OCI-M2 (cell line): ENCODE measurements at regions not wholly inside any gene's neighbourhood (a gene's known extent, or its start where the extent isn't known, plus 50 kb on each side); places are given as distances from the start of the nearest gene placed in this dataset.
"Not testable (repeated sequence)": the region's sequence is repeated elsewhere in the genome, so short reads cannot be mapped to it uniquely, and the experiment has no call there.

ENCODE experiments used
- DNase-seq: peaks from one replicate; lab custom pipeline; 2025; ENCODE audit not compliant: unreplicated experiment; lab: John Stamatoyannopoulos, UW

DNA sequence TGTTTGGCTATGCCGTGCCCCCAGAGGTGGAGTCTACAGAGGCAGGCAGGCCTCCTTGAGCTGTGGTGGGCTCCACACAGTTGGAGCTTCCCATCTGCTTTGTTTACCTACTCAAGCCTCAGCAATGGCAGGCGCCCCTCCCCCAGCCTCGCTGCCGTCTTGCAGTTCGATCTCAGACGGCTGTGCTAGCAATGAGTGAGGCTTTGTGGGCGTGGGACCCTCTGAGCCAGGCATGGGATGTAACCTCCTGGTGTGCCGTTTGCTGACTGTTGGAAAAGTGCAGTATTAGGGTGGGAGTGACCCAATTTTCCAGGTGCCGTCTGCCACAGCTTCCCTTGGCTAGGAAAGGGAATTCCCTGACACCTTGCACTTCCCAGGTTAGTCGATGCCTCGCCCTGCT is 652.8 kb upstream of the EEF2KMT start:
- DNase-seq = not testable (repeated sequence)

- DNase-seq = no peak
These were observed 641.0 kb upstream of the EEF2KMT start for GRCh38 chr16:5738586-5738985.

- DNase-seq = no peak
These were observed 638.8 kb upstream of the EEF2KMT start for GRCh38 chr16:5736209-5736930.

DNA sequence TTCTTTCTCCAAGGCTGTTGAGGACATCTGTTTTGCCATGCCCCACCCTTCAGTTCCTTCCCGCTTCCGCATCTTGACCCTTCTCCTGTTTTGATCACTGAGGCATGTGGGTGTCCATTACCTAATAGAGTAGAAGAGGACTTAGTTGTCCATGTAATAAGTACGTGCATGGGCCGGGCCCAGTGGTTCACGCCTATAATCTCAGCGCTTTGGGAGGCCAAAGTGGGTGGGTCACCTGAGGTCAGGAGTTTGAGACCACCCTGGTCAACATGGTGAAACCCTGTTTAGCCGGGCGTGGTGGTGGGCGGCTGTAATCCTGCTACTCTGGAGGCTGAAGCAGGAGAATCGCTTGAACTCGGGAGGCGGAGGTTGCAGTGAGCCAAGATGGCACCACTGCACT is 637.8 kb upstream of the EEF2KMT start:
- DNase-seq = no peak

- no peak for DNase-seq
These were observed 633.2 kb upstream of the EEF2KMT start for GRCh38 chr16:5730783-5731182.

DNA sequence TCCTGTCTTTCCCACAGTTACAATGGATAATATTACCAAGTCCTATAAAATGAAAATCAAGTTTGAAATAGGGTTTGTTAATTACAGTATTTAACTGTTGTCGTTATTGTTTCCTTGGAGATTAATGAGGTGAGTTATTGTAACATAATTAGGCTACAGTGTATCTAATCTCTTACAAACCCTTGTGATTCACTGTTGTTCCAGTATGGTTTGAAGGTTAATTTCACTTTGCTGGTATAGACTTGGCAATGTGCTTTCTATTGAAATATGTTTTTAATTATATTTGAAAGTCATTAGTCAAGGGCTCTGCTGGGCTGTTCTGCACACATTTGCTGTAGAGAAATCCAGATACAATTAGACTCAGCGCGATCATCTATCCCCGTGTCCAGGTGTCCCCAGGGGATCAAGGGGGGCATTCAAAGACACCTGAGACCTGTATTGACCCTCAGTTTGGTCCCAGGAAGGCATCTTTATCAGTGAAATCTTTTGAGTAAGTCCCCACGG is 624.6 kb upstream of the EEF2KMT start:
- no peak for DNase-seq

GRCh38 chr16:5715155-5715554 is 617.6 kb upstream of the EEF2KMT start:
- DNase-seq = no peak

DNA sequence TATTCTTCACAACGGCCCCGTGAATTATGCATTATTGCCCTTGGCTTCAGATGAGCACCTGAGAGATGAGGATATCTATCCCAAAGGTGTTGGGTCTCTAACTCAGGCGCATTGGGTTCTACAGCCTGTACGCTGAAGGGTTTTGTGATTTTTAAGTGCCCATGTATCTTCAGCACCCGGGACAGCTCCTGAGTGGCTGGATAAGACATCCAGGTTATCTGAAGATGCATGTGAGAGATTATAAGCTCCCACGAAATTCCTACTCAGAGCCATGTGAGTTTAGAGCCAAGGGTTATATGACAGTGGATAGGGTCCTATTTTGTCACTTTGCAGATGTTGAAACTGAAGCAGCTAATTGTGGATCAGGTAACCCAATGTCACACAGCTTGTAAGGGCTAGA is 612.3 kb upstream of the EEF2KMT start:
- DNase-seq = no peak

DNA sequence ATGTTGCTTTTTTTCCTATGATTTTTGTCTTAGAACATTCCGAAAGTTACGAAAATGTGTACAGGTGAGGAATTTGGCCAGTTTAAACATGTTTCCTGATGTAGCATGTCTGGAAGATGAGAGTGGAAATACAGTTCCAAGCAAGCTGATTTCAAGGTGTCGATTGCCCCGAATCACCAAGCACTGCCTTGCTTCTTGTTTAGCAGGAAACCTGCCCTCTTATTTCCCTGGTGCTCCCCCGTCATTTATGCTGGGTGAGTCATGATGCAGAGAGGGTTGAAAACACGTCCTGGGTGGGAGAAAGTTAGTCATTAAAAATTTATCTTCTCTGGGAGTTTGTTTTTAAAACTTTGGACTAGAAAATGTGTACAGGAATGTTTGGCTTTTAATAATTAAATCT is 608.6 kb upstream of the EEF2KMT start:
- DNase-seq = no peak

GRCh38 chr16:5704271-5704670 is 606.7 kb upstream of the EEF2KMT start:
- DNase-seq = no peak

DNA sequence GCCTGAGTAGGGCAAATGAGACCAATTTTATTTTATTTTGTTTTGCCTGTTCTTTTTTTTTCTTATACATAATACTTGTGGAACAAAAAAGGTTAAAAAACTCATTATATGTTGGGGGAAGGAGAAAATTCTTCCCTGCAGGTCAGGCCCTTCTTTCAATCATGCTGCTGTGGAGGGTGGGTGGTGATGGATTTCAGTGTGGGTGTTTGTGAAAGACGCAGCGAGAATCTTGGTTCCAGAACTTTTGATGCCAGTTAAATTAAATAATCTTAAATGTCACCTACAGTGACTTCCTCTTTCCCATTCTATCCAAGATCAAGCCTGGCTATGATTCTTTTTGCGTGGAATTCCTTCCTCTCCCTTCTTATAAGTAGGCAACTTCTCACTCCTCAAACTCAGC is 595.8 kb upstream of the EEF2KMT start:
- no peak for DNase-seq

- DNase-seq = no peak
These were observed 584.4 kb upstream of the EEF2KMT start for GRCh38 chr16:5681966-5682365.

DNA sequence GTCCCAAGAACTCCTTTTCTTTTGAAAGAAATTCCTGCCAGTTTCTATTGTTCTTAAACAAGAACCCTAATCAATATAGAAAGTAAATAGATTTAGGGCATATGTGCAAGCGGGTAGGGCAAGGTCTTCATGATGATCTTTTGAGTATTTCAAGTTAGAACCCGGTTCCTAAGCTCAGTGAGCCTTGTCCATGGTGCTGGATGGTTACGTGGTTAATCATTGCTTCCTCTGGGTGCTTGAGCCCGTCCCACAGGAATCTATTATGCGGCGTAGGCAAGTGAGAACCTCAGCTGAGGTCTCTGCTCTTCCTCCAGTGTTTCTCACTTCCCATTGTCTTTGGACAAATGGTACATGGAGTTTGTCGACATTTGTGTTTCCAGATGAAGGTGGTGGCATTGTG is 580.8 kb upstream of the EEF2KMT start:
- DNase-seq = no peak

DNA sequence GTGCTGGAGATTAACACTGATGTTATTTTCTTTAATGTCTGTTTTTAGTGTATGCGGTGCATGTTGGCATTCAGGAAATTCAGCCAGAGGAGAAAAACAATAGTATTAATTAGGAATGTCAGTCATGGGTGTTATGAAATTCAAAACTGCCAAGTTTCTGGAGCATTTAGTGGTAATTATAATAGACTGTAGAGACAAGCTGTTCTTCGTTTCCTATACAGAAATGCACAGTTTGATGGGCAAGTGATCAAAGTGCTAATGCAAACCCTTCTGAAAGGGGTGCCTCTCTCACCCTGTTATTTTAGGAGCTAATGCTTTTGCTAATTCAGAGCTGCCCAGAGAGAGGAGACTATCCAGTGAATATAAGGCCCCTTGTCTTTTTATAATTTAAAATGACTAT is 573.8 kb upstream of the EEF2KMT start:
- no peak for DNase-seq

DNA sequence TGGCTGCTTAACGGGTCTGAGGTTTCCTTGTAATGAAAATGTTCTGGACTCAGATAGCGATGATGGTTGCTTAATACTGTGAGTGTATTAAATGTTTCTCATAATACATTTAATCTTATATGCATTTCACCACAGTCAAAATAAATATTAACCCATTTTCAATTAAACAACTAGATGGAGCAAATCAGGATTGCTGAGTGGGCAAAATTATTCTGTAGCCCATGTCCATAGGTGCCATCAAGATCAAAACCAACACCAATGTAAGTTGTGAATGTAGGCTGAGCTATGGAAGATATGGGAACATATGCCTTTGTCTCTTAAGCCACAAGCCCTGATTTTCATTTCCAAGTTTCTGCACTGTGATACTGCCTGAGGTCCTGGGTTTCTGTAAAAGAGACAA is 572.6 kb upstream of the EEF2KMT start:
- DNase-seq = no peak

- DNase-seq = no peak
These were observed 571.0 kb upstream of the EEF2KMT start for GRCh38 chr16:5668553-5668952.

DNA sequence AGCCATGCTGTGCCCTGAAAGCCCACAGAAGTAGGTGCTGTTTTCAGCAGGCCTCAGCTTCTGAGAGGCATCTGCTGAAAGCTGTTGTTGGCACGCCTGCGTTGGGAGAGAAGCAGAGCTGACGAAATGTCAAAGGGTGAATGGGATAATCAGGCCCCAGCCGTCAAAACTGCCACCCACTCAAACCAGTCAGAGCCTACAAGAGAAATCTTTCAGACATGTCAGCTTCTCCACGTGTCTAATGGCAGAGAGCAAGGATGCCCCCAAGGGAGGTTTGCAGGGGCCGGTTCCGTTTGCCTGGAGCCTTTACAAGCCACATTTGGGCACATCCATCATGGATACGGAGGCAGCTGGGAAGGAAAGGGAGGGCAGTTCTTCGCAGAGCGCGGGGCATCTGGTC is 568.2 kb upstream of the EEF2KMT start:
- DNase-seq = no peak

DNA sequence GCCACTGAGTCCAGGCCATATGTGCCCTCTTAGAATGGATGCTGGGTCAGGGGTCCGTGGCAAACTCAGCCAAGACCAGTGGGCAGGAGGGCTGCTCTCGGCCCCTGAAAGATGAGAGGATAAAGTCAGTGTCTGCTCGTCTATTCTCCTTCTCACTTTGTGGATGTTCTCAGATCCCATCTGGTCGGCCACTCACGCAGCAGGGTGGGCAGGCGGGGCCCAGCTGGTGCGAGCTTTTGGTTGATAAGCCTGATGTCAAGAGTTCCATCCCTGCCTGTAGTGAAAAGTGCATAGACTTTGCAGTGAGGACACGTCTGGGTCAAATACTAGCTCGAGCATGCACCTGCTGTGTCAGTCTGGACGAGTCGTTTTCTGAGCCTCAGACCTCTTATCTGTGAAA is 556.2 kb upstream of the EEF2KMT start:
- no peak for DNase-seq

- no peak for DNase-seq
These were observed 555.4 kb upstream of the EEF2KMT start for GRCh38 chr16:5653041-5653440.

- no peak for DNase-seq
These were observed 552.5 kb upstream of the EEF2KMT start for GRCh38 chr16:5649762-5650743.

- no peak for DNase-seq
These were observed 549.5 kb upstream of the EEF2KMT start for GRCh38 chr16:5647051-5647450.
